Mammary epithelial cell (primary cell): ENCODE measurements at regions not wholly inside any gene's neighbourhood (a gene's known extent, or its start where the extent isn't known, plus 50 kb on each side); places are given as distances from the start of the nearest gene placed in this dataset.

Source experiments
- CTCF ChIP-seq, 2 donors: IDR thresholded peaks in 1 of 2; conservative IDR thresholded peaks in 1 of 2; 2 replicates each; pipeline ENCODE4 v1.5.1; 2011 to 2012; ENCODE audit warnings: inconsistent platforms in 2 of 2, low read length in 2 of 2, mild to moderate bottlenecking in 2 of 2, control low read depth in 1 of 2, low read depth in 1 of 2; ENCODE audit not compliant: insufficient read depth in 1 of 2; ENCODE audit errors: extremely low read depth in 1 of 2
- EZH2 ChIP-seq: IDR thresholded peaks from 2 replicates; pipeline ENCODE4 v1.6.1; 2012; ENCODE audit warnings: low read length, inconsistent platforms, borderline replicate concordance

- TF ChIP-seq CTCF (conservative IDR thresholded peaks at IDR 0.05 in 1 of 2, IDR thresholded peaks at IDR 0.05 in 1 of 2; ENCODE audit: extremely low read depth in 1 of 2, insufficient read depth in 1 of 2, low read depth in 1 of 2, low read length in 2 of 2) (no peak), EZH2 (no peak)
Observed at GRCh38 chr6:170006900-170007467, 255.6 kb downstream of the ERMARD start.
